Panc1 (cell line): ENCODE measurements at regions not wholly inside any gene's neighbourhood (a gene's known extent, or its start where the extent isn't known, plus 50 kb on each side); places are given as distances from the start of the nearest gene placed in this dataset.

Experiments used
- CTCF ChIP-seq: fragments of 450-650 bp; IDR thresholded peaks from 2 replicates; pipeline ENCODE4 v1.5.1; 2017; ENCODE audit warnings: mild to moderate bottlenecking
- POLR2AphosphoS5 ChIP-seq: IDR thresholded peaks from 2 replicates; pipeline ENCODE4 v1.6.1; 2012; ENCODE audit warnings: mild to moderate bottlenecking, low read depth, low read length, moderate library complexity

GRCh38 chr4:119750771-119751170, 122.2 kb upstream of the PDE5A start:
- TF ChIP-seq POLR2AphosphoS5: no peak
- no peak for TF ChIP-seq CTCF
